Fibroblast of lung (primary cell): ENCODE measurements at regions not wholly inside any gene's neighbourhood (a gene's known extent, or its start where the extent isn't known, plus 50 kb on each side); places are given as distances from the start of the nearest gene placed in this dataset.

Experiments
- EZH2 ChIP-seq: IDR thresholded peaks from 2 replicates; pipeline ENCODE4 v1.5.1; 2012; ENCODE audit warnings: low read length, control low read depth, mild to moderate bottlenecking; ENCODE audit errors: missing control alignments
- TF ChIP-seq, protein P1 (sequence below), 2 donors: IDR thresholded peaks in 1 of 2; conservative IDR thresholded peaks in 1 of 2; 1 replicate in 1 of 2; 2 replicates in 1 of 2; pipeline ENCODE4 v1.5.1; 2011 to 2012; ENCODE audit warnings: low read length in 2 of 2, control low read depth in 1 of 2, inconsistent platforms in 1 of 2, low read depth in 1 of 2, mild to moderate bottlenecking in 1 of 2

DNA sequence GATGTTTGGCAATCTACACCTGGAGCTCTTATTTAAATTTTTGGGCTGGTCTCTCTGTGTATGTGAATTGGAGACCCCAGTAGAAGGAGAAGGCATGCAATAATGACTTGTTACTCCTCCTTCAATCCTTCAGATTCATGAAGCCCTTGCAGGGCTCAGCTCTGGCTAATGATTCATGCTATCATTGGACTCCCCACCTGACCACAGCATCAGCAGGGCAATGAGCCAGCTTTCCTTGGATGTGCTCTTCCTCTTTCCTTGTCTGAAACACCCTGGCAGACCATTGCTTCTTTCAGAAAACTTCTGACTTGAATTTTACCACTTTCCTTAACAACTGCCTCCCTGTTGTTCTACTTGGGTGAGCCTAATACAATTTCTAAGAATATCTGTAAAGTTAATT, 1019.2 kb downstream of the AACS start:
- TF ChIP-seq, protein P1, sequence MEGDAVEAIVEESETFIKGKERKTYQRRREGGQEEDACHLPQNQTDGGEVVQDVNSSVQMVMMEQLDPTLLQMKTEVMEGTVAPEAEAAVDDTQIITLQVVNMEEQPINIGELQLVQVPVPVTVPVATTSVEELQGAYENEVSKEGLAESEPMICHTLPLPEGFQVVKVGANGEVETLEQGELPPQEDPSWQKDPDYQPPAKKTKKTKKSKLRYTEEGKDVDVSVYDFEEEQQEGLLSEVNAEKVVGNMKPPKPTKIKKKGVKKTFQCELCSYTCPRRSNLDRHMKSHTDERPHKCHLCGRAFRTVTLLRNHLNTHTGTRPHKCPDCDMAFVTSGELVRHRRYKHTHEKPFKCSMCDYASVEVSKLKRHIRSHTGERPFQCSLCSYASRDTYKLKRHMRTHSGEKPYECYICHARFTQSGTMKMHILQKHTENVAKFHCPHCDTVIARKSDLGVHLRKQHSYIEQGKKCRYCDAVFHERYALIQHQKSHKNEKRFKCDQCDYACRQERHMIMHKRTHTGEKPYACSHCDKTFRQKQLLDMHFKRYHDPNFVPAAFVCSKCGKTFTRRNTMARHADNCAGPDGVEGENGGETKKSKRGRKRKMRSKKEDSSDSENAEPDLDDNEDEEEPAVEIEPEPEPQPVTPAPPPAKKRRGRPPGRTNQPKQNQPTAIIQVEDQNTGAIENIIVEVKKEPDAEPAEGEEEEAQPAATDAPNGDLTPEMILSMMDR (conservative IDR thresholded peaks at IDR 0.05 in 1 of 2, IDR thresholded peaks at IDR 0.05 in 1 of 2; ENCODE audit: low read depth in 1 of 2, low read length in 2 of 2) = no peak
- TF ChIP-seq EZH2 = no peak
